ENCODE measurements at regions not wholly inside any gene's neighbourhood (a gene's known extent, or its start where the extent isn't known, plus 50 kb on each side); places are given as distances from the start of the nearest gene placed in this dataset.

DNA sequence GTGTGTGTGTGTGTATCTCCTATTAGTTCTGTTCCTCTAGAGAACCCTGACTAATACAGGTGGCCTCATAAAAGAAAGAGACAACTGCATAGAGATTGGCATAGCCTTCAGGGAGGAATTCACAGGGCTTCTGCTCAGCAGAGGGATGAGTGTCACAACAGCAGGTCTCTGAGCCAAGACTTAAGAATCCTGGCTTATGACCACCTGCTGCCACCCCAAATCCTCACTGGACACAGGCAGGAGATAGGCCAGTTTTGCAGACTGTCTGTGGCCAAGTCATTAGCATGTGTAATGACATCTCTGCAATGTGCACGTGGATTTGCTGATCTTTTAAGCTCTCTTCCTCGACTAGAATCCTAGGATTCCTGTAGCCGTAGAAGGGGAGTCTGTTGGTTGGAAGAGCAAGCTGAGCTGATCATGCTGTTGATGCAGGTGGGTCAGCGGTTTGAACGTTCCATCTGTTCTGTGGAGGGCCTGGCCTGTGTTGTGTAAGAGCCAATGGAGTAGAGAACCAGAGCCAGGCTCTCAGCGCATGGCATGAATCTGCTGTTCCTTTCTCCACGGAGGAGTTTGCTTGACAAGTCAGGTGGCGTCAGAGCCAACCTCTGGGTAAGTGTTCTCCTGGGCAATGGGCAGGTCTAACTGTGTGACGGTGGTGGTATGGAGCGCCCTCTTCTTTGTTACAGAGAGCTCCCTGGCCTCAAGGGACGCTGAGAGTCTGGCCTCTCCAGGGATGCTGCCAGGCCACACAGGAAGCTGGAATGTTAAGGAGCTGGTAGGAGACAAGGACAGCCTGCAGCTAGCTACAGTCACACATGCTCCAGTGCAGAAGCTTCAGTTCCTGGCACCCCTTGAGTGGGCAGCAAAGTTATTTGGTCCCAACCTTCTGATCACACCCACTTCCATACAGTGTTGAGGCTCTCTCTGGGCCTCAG lies 503.1 kb downstream of the FOXO1 start:
- H3K4me1 ChIP-seq: peaks cover 0 to 19% (median 4%) of the 10 kb centered on the region in 4 donors
- TF ChIP-seq EP300 (IDR thresholded peaks at IDR 0.05): no peak
- TF ChIP-seq POLR2AphosphoS5 (IDR thresholded peaks at IDR 0.05): no peak
- no peak for TF ChIP-seq POLR2A (IDR thresholded peaks at IDR 0.05)
- TF ChIP-seq, protein P1, sequence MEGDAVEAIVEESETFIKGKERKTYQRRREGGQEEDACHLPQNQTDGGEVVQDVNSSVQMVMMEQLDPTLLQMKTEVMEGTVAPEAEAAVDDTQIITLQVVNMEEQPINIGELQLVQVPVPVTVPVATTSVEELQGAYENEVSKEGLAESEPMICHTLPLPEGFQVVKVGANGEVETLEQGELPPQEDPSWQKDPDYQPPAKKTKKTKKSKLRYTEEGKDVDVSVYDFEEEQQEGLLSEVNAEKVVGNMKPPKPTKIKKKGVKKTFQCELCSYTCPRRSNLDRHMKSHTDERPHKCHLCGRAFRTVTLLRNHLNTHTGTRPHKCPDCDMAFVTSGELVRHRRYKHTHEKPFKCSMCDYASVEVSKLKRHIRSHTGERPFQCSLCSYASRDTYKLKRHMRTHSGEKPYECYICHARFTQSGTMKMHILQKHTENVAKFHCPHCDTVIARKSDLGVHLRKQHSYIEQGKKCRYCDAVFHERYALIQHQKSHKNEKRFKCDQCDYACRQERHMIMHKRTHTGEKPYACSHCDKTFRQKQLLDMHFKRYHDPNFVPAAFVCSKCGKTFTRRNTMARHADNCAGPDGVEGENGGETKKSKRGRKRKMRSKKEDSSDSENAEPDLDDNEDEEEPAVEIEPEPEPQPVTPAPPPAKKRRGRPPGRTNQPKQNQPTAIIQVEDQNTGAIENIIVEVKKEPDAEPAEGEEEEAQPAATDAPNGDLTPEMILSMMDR (IDR thresholded peaks at IDR 0.05): no peak
- H3K36me3 ChIP-seq: no peaks in the 10 kb centered on the region
- intact Hi-C loops (cut with DNase I; ENCODE audit: low total_unique reads): no loop called here
- WGBS, 5 donors: 87 to 96% (median 90%) methylated on average over 9 to 11 of the region's 11 CpGs
- H3K27me3 ChIP-seq: no peaks in the 10 kb centered on the region
- H3K4me3 ChIP-seq: no peak overlapping the region
- no peak for DNase-seq
- no peaks in the 10 kb centered on the region for H3K9me3 ChIP-seq
- H3K27ac ChIP-seq: no peak overlapping the region

DNA sequence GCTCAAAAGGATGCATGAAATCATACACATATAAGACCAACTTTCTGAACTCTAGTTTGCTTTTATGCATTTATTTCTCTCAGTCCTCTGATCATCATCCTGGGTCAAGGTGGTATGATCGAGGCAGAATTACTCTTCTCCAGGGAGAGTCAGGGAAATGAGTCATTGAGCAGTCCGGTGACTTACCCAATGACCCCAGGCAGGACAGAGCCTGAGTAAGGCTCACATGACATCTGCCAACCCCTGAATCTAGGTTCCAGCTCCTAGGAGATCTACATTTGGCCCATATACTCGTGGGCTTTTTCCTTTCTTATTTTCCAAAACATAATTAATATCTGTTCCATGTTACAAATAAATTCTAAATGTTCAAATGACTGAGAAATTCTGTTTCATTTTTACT lies 502.3 kb downstream of the FOXO1 start:
- 65 to 77% (median 75%) methylated on average over 3 of the region's 3 CpGs for WGBS, 5 donors
- no peak for DNase-seq
- TF ChIP-seq POLR2AphosphoS5 (IDR thresholded peaks at IDR 0.05): no peak
- no peak for TF ChIP-seq EP300 (IDR thresholded peaks at IDR 0.05)
- TF ChIP-seq POLR2A (IDR thresholded peaks at IDR 0.05): no peak
- TF ChIP-seq, protein P1 (IDR thresholded peaks at IDR 0.05): no peak
- intact Hi-C loops (cut with DNase I; ENCODE audit: low total_unique reads): no loop called here
- no peaks in the 10 kb centered on the region for H3K36me3 ChIP-seq
- no peak overlapping the region for H3K27ac ChIP-seq
- H3K27me3 ChIP-seq: no peaks in the 10 kb centered on the region
- H3K9me3 ChIP-seq: no peaks in the 10 kb centered on the region
- H3K4me1 ChIP-seq: peaks cover 0 to 19% (median 4%) of the 10 kb centered on the region in 4 donors
- H3K4me3 ChIP-seq: no peak overlapping the region

DNA sequence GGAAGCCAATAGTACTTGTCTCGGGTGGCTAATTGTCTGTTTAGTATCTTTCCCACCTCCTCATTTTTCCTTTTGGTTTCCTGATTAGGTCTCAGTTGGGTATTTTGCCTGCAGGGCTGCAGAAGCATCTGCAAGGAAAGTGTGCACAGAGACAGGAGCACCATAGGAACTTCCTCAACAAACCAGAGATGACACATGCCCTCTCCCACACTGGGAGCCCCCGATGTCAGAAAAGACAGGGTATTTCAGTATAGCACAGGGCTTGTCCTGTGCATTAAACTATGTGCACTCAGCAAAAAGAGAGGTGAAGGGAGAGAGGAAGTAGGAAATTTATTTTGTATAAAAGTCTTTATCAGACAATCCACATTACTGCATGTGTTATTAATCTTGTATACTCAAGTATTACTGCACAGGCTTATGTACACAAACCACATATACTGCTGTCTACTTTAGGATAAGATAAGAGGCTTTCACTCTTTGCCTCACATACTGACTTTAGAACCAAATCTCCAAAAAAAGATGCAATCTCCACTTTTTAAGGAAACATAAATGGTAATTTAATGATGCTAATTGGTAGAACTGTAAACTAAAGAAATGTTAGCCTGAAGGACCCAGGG lies 501.0 kb downstream of the FOXO1 start:
- peaks cover 0 to 19% (median 4%) of the 10 kb centered on the region in 4 donors for H3K4me1 ChIP-seq
- TF ChIP-seq EP300 (IDR thresholded peaks at IDR 0.05): no peak
- TF ChIP-seq POLR2AphosphoS5 (IDR thresholded peaks at IDR 0.05): peak in 1 of 3 donors; percentile 39
- DNase-seq: no peak
- no peak overlapping the region for H3K4me3 ChIP-seq
- no peaks in the 10 kb centered on the region for H3K27me3 ChIP-seq
- WGBS, 5 donors: 10 to 30% (median 23%) methylated on average over 2 of the region's 2 CpGs
- intact Hi-C loops (cut with DNase I; ENCODE audit: low total_unique reads): no loop called here
- H3K9me3 ChIP-seq: no peaks in the 10 kb centered on the region
- no peaks in the 10 kb centered on the region for H3K36me3 ChIP-seq
- H3K27ac ChIP-seq: peak overlapping the region in 1 of 5 donors; percentile 49

DNA sequence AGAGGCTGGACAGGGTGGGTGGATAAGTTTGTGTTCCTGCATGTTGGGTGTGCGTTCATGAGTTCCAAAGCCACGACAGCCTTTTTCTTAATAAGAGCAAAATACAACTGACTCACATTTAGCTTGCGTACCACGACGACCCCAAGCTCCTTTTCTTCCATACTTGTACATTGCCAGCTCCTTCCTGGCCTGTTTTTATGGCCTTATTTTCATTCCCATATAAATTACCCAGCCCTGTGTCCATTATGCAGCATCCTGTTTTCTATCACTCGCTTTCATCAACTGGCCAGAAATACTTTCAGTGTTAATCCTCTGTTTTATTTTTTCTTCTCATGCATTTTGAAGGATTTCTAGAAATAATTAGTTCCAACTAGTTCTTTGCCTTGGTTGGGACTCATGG lies 499.1 kb downstream of the FOXO1 start:
- 88 to 97% (median 94%) methylated on average over 6 of the region's 6 CpGs for WGBS, 5 donors
- peaks cover 0 to 6% (median 4%) of the 10 kb centered on the region in 3 donors for H3K27me3 ChIP-seq
- no peak for TF ChIP-seq POLR2A (IDR thresholded peaks at IDR 0.05)
- TF ChIP-seq EP300 (IDR thresholded peaks at IDR 0.05): no peak
- no peak for TF ChIP-seq POLR2AphosphoS5 (IDR thresholded peaks at IDR 0.05)
- TF ChIP-seq, protein P1 (IDR thresholded peaks at IDR 0.05): no peak
- DNase-seq: no peak
- intact Hi-C loops (cut with DNase I; ENCODE audit: low total_unique reads): no loop called here
- peaks cover 3 to 23% (median 4%) of the 10 kb centered on the region in 4 donors for H3K4me1 ChIP-seq
- no peaks in the 10 kb centered on the region for H3K36me3 ChIP-seq
- H3K9me3 ChIP-seq: no peaks in the 10 kb centered on the region
- H3K27ac ChIP-seq: no peak overlapping the region
- H3K4me3 ChIP-seq: no peak overlapping the region
